Left ventricle myocardium inferior (tissue), 1 donor: ENCODE measurements at regions not wholly inside any gene's neighbourhood (a gene's known extent, or its start where the extent isn't known, plus 50 kb on each side); places are given as distances from the start of the nearest gene placed in this dataset.

ENCODE experiments used
- DNase-seq: peaks from one replicate; pipeline ENCODE4 v3.0.0-alpha.2; 2020
- H3K27ac ChIP-seq: fragments of 200-600 bp; replicated peaks from 2 replicates; pipeline ENCODE4 v1.8.0; 2021
- H3K27me3 ChIP-seq: fragments of 200-600 bp; 2 replicates; pipeline ENCODE4 v1.8.0; 2021; ENCODE audit warnings: low read depth
- H3K36me3 ChIP-seq: fragments of 200-600 bp; 2 replicates; pipeline ENCODE4 v1.8.0; 2021
- H3K4me1 ChIP-seq: fragments of 200-600 bp; 2 replicates; pipeline ENCODE4 v1.8.0; 2021
- H3K4me3 ChIP-seq: fragments of 200-600 bp; 2 replicates; pipeline ENCODE4 v1.8.0; 2021; ENCODE audit warnings: mild to moderate bottlenecking, moderate library complexity
- H3K9me3 ChIP-seq: fragments of 200-600 bp; replicated peaks from 2 replicates; pipeline ENCODE4 v1.8.0; 2021
- CTCF ChIP-seq: fragments of 200-600 bp; IDR thresholded peaks from 2 replicates; pipeline ENCODE4 v1.8.0; 2021; ENCODE audit warnings: antibody characterized with exemption, mild to moderate bottlenecking, borderline replicate concordance
- intact Hi-C: fragments of 100-400 bp; cut with micrococcal nuclease; formaldehyde crosslinking; loops from one replicate; pipeline ENCODE4 v1.11.0; 2022
- donor health status: DM: no; HTN: yes; CAD: no; lungs with severe emphysema.

- no peak for DNase-seq
- Histone ChIP-seq H3K27me3 (no peaks in the 10 kb centered on the region), H3K4me1 (no peaks in the 10 kb centered on the region), H3K4me3 (no peak overlapping the region), H3K27ac (no peak overlapping the region), H3K9me3 (peaks cover 17% of the 10 kb centered on the region), H3K36me3 (no peaks in the 10 kb centered on the region)
- intact Hi-C loops = no loop called here
- TF ChIP-seq CTCF = no peak
Measured at GRCh38 chr4:79206660-79207059, 119.2 kb downstream of the NAA11 start.

GRCh38 chr4:79205121-79205520 is 120.7 kb downstream of the NAA11 start:
- H3K4me3 ChIP-seq = no peak overlapping the region
- no peak for DNase-seq
- H3K9me3 ChIP-seq = peaks cover 17% of the 10 kb centered on the region
- intact Hi-C loops = no loop called here
- no peaks in the 10 kb centered on the region for H3K27me3 ChIP-seq
- H3K27ac ChIP-seq = no peak overlapping the region
- H3K4me1 ChIP-seq = no peaks in the 10 kb centered on the region
- TF ChIP-seq CTCF = no peak
- H3K36me3 ChIP-seq = no peaks in the 10 kb centered on the region

GRCh38 chr4:79201971-79202370 is 123.9 kb downstream of the NAA11 start:
- Histone ChIP-seq H3K27me3 (no peaks in the 10 kb centered on the region), H3K27ac (no peak overlapping the region), H3K4me1 (no peaks in the 10 kb centered on the region), H3K9me3 (peaks cover 16% of the 10 kb centered on the region), H3K36me3 (no peaks in the 10 kb centered on the region), H3K4me3 (no peak overlapping the region)
- intact Hi-C loops = no loop called here
- no peak for DNase-seq
- TF ChIP-seq CTCF = no peak

- Histone ChIP-seq H3K27ac (no peak overlapping the region), H3K27me3 (no peaks in the 10 kb centered on the region), H3K36me3 (no peaks in the 10 kb centered on the region), H3K4me1 (no peaks in the 10 kb centered on the region), H3K4me3 (no peak overlapping the region), H3K9me3 (no peaks in the 10 kb centered on the region)
- intact Hi-C loops = no loop called here
- TF ChIP-seq CTCF = no peak
- DNase-seq = no peak
Measured at GRCh38 chr4:79199743-79200142, 126.1 kb downstream of the NAA11 start.

- H3K4me1 ChIP-seq = no peaks in the 10 kb centered on the region
- H3K9me3 ChIP-seq = no peaks in the 10 kb centered on the region
- no peaks in the 10 kb centered on the region for H3K36me3 ChIP-seq
- no peak overlapping the region for H3K4me3 ChIP-seq
- intact Hi-C loops = no loop called here
- H3K27ac ChIP-seq = no peak overlapping the region
- no peak for DNase-seq
- no peaks in the 10 kb centered on the region for H3K27me3 ChIP-seq
- TF ChIP-seq CTCF = no peak
Measured at GRCh38 chr4:79198951-79199587, 126.8 kb downstream of the NAA11 start.
